GM18868 (cell line): ENCODE measurements at regions not wholly inside any gene's neighbourhood (a gene's known extent, or its start where the extent isn't known, plus 50 kb on each side); places are given as distances from the start of the nearest gene placed in this dataset.

ENCODE experiments used
- ATAC-seq: cut with Tn5 transposase; IDR thresholded peaks from one replicate; pipeline ENCODE4 v1.9.1; 2021; ENCODE audit warnings: mild to moderate bottlenecking, moderate library complexity; ENCODE audit not compliant: unreplicated experiment

DNA sequence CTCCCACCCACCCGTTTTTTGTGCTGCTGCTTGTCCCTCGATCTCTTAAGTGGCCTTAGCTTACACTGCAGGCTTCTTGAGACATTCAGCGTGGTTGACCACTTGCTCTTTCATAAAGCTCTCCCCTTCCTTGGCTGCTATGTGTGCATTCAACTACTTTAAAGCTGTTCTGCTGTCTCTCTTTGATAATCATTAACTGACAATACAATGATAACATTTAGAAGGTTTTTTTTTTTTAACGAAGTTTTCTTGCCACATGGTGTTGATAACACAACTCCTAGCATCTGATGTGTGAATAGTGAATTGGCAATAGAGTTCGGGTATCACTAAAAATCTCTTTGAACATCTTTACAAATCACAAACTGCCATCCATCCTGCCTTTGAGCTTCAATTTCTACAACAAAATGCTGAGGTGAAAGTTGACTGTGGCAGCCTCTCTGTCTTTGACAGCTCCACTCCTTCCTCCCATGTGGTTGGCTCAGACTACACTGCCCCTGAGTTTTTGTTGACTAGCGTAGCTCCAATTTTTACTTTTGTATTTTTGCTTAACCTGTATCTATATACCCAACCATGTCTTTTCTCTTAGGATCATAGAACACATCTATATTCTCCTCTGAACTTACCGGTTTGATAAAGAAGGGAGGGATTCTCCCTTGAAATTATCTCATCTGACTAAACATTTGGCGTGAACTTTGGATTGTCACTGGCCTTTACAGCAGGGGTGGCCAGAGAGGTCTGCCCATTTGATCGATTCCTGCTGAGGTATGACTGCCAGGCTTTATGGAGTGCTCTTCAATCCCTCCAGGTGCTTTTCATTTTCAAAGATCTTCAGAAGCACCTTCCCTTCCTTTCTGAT lies 409.4 kb upstream of the CD180 start:
- ATAC-seq: no peak

DNA sequence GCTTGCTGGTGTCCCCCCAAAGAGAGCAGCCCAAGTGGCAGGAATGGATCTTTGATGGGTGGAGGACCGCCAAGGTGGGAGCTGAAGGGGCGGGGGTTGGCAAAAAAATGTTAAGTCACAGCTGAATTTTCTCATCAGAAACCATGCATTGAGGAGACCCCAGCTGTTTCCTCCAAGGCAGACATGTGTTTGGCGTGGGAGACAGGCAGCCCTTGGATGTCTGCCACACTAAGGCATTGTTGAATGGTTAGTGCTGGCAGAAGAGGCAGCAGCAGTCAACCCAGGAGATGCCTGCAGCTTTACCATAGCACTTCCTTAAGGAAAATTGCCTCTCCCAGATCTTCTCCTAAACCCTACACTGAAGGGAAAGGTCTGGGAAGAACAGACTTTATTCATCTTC lies 394.9 kb upstream of the CD180 start:
- no peak for ATAC-seq

DNA sequence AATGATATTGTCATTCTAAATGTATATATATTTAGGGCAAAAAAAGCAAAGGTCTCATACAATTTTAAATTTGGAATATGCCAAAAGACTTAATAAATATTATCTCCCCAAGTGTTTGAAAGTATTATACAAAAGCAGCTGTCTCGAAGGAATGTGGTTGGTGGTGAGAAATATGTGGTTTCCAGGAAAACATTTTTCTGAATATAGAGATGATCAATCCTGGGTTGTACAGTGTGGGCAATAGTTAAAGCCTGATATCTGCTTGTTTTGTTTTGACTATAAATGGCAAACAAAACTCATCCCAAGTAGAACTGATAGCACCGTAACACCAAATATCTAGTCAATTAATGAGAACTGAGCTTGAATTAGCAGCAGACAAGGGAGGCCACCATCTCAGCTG lies 391.8 kb upstream of the CD180 start:
- ATAC-seq: no peak

DNA sequence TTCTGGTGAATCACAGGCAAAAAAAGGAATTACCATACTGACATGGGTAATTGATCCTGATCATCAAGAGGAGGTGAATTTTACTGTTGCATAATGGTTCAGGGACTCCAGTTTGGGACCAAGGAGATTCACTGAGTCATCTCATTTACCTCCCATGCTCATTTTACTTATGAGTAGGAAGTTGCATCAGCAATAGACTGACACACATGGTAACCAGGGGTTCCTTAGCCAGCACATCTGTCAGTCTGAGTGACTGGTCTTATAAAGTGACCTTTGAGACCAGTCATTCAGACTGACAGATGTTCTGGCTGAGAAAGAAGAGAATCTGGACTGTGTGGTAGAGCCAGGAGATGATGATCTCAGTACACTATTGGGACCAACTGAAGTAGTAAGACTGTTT lies 384.6 kb upstream of the CD180 start:
- ATAC-seq: no peak

DNA sequence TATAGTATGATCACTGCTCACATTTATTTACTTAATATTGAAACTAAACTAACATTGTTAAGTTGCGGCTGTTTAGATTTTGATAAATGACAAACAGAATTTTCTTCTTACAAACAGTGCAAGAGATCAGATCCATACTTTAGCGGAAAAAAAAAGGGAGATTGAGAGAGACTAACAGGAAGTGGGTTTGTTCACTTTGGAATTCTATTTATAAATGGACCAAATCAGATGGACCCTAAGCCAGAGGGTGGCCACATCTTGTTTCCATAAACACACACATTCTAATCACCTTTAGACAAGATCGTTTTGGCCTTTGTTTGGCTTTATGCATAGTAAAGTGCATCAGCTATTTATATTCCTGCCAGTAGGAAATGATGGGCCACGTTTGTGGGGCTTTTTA lies 381.4 kb upstream of the CD180 start:
- ATAC-seq: no peak

DNA sequence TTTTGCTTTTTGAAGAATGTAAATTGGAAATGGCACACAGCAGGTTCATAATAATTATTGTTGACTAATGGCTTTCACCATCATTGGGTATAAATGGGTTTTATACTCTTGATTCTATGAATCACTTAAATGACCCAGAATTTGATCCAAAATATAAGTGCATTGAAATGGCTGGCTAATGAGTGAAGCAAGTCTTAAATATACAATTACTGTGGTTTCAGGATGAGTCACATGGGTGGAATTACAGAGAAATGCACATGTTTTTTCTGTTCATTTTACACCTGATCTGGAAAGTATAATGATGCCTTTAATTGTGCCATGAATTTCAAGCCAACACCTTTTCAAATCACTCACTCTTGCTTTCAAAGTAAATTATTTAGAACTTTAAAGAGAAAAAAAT lies 380.8 kb upstream of the CD180 start:
- ATAC-seq: no peak

DNA sequence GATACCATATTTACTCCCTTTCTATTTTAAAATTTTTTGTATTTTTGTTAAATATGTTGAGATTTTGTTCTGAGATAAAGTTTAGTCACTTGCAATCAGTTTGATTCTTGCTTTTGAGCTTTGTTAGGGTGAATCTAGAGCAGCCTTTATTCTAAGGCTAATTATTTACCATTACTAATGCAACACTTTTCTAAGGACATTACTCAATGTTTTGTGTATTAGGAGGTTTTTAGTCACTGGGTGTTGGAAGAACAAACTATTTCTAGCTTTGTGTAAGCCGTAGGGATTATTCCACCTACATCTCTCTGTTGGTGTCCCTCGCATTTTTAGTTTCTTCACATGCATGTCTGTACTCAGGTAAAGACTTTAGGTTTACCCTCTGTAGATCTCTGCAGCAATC lies 379.5 kb upstream of the CD180 start:
- ATAC-seq: no peak

DNA sequence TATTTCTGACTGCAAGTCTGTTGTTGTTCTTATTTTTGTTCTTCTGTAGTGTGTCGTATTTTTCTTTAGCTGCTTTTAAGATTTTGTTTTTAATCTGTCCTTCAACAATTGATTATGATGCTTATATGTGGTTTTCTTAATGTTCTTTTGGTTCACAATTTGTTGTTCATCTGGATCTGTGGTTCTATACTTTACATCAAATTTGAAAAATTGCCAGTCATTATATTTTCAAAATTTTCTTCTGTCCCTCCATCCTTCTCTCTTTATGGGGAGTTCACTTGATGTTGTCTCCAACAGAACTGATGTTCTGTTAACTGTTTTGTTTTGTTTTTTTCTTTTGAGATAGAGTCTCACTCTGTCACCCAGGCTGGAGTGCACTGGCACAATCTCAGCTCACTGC lies 378.5 kb upstream of the CD180 start:
- no peak for ATAC-seq

DNA sequence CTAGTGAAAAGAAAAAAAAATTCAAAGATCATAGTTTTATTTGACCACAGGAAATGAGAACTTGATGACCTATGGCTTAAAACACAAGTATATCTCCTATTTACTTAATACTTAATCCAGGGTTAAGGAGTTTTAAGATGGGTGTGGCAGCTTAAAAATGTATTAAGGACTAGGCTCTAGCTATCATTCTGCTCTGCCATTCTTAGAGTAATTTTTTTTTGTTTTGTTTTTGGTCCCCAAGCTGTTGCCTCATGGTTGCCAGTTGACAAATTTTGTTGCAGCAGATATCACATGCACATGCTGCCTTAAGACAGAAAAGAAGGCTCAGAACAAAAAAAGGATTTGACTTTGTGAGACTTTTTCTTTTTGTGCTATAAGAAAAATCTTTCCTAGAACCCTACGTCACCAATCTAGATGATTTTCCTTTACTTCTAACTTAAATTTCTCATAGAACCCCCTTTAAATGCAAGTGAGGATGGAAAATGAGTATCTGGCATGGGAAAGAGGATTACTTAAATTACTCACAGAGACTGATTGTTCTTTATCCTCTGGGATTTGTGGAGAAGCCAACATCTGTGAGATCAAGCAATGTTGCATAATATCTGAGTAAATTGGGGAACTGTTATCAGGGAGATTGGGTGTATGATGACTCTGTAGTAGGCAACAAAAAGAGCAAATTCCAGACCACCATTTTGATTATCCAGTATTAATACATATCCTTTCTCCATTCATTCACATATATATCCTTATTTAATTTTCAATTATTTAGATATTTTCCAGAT lies 364.7 kb upstream of the CD180 start:
- no peak for ATAC-seq

DNA sequence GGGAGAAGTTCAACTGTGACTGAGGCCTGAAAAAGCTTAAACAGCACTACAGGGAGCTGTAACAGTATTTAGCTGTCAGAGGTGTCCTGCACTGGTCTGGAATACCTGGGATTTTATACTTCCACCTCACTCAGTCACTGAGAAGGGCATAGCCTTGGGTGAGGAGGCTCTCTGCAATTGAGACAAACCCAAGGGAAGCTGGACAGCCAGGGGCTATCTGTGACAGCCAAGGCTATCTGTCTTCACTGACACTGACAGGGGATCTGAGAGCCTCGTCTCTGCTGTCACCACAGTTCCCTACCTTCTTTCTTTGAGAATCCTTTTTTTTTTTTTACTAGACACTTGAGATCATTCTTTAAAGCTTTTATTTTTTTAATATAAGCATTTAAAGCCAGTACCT lies 356.2 kb upstream of the CD180 start:
- ATAC-seq: no peak

DNA sequence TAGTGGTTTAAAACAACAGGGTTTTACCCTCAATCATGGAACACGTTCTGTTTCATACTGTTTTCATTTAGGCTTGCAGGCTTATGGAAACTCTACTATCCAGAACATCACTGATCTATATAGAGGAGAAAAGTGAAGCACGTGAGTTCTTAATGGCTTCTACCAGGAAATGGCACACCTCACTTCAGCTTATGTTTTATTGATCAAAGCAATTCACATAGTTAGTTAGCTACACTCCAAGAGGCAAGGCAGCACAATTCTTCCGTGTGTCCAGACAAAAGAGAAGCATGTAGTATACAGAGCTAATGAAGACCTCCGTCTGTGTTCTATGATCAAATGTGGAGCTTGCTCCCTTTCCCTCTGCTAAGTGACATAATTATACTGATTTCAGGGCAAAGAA lies 353.3 kb upstream of the CD180 start:
- no peak for ATAC-seq

DNA sequence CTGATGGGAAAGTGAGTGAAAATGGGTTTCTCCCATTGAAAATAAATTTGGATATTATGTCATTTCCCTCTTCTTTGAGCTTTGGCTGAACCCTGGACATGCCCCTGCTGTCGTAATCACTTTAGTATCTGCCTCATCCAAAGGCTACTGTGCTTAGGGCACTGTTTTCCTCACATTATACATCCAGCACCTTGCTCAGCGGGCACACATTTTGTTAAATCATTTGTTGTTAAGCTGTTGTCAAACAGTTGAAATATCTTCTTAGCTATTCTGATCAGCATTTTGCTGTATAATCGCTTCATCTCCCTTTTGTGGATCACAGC lies 352.7 kb upstream of the CD180 start:
- no peak for ATAC-seq

DNA sequence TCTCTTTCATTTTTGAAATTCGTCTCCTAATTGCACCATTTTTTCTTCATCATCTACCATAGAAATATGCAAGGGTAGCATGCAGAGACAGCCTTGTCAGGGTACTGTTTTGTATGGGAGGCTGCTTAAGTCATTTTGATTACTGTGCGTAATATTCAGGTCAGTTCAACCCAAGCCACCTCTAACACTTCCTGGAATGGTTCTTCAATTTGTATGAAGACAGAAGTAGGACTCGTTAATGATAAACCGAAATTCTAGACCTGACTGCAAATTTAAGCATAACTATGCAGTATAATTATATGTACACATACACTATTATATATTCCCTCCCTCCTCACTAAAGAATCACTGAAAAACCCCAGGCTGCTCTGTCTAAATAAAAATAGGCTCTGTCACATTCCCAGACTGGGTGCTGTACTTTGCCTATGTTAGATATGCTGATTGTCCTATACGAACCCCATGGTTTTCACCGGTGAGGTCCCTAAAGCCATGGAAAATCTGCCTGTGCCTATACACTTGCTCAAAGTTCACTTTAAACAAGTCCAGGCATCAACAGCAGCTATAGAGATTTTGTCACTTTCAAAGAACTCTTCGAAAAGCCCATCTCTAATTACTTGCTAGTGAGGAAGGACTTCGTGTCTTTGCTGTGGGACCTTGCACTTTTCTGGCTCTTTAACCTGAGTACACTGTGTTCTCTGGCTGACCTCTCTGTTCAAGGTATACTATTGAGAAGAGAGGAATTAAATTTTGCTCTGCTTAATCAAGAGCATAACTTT lies 352.1 kb upstream of the CD180 start:
- ATAC-seq: no peak

DNA sequence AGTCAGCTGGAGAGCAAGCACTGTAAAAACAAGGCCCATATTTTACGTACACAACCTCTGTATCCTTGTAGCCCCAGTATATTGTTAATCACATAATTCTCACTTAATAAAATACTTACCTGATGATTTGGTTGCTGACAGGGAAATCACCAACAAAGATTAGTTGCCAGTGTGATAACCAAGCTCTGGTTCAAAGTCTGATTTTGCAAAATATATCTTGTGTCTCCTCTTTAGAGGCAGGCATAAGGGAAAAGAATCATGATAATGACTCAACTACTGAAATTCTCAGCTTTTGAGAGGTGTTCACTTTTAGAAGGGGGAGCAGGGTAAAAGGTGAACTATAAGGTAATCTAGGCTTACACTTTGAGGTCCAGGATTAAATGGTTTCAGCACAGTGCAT lies 351.1 kb upstream of the CD180 start:
- ATAC-seq: no peak

DNA sequence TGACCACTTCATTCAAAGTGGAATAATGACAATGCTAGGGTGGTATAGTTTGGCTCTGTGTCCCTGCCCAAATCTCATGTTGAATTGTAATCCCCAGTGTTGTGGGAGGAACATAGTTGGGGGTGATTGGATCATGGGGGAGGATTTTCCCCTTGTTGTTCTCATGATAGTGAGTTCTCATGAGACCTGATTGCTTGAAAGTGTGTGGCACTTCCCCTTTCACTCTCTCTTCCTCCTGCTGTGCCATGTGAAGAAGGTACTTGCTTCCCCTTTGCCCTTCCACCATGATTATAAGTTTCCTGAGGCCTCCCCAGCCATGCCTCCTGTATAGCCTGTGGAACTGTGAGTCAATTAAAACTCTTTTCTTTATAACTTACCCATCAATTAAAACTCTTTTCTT lies 348.3 kb upstream of the CD180 start:
- peak; percentile 49 for ATAC-seq

DNA sequence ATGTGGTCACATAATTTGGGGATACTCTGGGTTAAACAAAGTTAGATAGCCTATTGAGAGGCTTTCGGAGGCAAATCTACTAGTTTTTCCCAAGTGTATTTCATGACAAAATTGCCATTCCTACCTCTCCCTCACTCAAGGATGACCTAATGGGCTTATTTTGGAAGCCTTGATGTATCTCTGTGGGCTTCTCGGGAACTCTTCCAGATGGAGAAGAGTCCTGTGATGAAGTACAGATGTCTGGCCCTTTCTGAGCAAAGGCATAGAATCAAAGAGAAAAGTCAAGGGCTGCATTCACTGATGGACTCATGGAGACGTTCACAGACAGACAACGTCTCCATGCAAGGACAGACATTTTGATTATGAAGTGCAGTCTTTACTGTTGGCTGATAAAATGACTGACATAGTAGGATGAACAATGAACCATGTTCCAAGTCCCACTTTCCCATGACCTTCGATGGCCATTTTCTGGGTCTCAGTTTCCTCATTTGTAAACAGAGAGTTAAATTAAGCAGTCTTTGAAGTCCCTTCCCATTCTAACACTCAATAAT lies 347.2 kb upstream of the CD180 start:
- no peak for ATAC-seq

DNA sequence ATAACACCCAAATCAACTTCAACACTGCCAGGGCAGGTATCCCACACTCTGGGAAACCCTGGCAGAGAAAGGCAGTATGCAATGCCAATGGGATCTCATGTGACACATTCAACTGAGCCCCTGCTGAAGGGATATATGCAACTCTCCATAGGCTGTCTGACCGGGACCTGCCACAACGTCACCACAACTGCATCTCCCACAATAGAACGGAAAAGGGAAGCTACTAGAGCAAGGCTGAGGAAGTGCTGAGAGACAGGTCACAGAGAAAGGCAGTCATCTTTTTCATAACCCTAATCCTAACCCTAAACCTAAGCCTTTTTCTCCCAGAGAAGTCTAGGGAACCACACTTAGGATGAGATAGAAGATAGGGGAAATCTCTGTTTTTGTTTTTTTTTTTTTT lies 345.9 kb upstream of the CD180 start:
- no peak for ATAC-seq

DNA sequence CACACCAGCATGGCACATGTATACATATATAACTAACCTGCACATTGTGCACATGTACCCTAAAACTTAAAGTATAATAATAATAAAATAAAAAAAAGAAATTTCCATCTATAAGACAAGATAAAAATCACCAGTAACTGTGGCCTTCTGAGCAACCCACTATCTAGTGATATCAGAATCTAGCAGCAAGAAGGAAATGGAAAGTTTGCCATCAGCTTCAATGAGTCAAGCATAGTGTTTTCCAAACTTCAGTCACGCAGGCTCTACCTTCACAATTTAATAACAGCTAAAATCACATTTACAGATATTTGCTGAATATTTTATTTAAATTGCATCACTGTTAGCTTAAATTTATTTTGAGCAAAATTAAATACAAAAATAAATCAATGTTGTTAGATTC lies 345.3 kb upstream of the CD180 start:
- no peak for ATAC-seq

DNA sequence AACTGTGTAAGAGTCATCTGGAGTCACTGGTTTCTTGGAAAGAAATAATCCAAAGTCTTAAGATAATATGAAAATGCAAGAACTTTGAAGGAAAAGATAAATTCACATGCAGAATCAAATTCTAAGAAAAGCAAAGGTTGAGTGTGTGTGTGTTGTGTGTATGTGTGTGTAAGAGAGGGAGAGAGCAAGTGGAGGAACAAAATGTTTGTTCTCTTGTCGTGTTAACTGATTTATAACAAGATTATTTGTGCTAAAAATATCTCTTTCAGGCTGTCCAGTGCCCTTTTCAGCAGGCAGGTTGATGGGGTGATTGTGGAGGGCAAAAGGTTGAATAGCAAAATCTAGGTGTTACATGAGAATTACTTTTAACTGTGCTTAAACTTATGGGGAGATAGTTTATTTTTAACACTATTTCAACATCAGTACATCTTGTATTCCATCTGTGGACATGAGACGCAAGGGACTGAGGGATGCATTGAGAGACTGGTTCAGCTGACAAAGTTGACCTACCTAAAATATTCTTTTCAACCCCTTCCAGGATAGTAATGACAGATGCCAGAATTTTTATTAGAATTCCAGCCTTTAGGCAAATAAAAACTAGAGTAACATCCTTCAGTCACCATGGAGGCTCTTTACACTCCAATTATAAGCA lies 342.4 kb upstream of the CD180 start:
- ATAC-seq: no peak

DNA sequence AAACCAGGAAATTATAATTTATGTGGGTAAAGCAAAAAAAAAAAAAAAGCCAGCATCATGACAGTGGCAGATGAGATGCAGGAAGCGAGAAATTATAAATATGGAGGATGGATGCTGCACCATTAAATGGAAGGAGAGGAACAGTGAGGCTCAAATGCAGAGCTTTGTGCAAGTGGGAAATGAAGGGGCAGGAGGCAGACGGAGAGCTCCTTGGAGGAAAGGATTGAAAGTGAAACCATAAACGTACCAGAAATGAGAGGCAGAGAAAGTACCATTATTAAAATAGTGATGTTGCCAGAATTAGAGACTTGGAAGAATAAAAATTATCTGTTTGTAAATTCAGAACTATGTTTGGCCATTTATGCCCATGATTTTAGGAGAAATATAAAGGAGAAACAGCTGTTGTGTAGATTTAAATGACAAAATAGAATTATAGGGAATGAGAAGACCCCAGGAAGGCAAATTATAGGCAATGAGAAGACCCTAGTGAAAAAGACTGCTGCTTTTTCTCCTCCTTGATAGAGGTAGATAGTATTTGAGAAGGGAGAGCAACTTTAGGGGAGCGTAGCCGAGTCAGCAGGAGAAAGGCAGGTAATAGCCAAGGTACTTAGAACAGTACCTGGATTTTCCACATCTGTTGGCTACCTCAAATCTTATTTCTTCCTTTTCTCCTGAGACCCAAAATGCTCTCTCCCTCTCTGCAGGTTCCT lies 341.0 kb upstream of the CD180 start:
- ATAC-seq: no peak
